ENCODE measurements at regions not wholly inside any gene's neighbourhood (a gene's known extent, or its start where the extent isn't known, plus 50 kb on each side); places are given as distances from the start of the nearest gene placed in this dataset.

GRCh38 chr18:66193394-66193793, 410.5 kb downstream of the CDH19 start (continued):
- TF ChIP-seq POGK (CRISPR knock-in tag; conservative IDR thresholded peaks at IDR 0.05) (no peak), XRCC5 (optimal IDR thresholded peaks at IDR 0.05; ENCODE audit: low read length) (no peak), SMARCC2 (IDR thresholded peaks at IDR 0.05) (no peak)

GRCh38 chr18:66168685-66169235, 417.9 kb downstream of the CDH7 start:
- TF ChIP-seq ZNF530 (CRISPR knock-in tag; IDR thresholded peaks at IDR 0.05; ENCODE audit: low read depth) (no peak), ARID2 (CRISPR knock-in tag; IDR thresholded peaks at IDR 0.05; ENCODE audit: borderline replicate concordance) (no peak), ZNF12 (CRISPR knock-in tag; IDR thresholded peaks at IDR 0.05) (no peak), AGO1 (IDR thresholded peaks at IDR 0.05; ENCODE audit: low read depth, low read length, poor library complexity, severe bottlenecking) (no peak), RORA (CRISPR knock-in tag; IDR thresholded peaks at IDR 0.05) (no peak), ZNF276 (CRISPR knock-in tag; IDR thresholded peaks at IDR 0.05; ENCODE audit: low read depth) (no peak), FOXM1 (CRISPR knock-in tag; IDR thresholded peaks at IDR 0.05) (no peak), ZNF33B (CRISPR knock-in tag; IDR thresholded peaks at IDR 0.05) (no peak)
- WGBS (ENCODE audit: low lambda C conversion rate), result 5% methylated on average over 5 of the region's 5 CpGs
- H2AFZ ChIP-seq (ENCODE audit: low read length), result no peak overlapping the region
- H3K9ac ChIP-seq (ENCODE audit: insufficient read depth, low read depth, low read length), result no peak overlapping the region
- no peaks in the 10 kb centered on the region for H3K4me1 ChIP-seq (ENCODE audit: insufficient read depth, low read length)
- no peak overlapping the region for H3K4me2 ChIP-seq (ENCODE audit: low read depth, low read length)
- H3K27ac ChIP-seq (ENCODE audit: extremely low read length, insufficient read depth, low read length), result no peak overlapping the region
- no peaks in the 10 kb centered on the region for H3K79me2 ChIP-seq (ENCODE audit: insufficient read depth, low read length)
- ATAC-seq (no peak), FAIRE-seq (no peak), DNase-seq (ENCODE audit: low spot score) (no peak)
- H3K36me3 ChIP-seq (replicated peaks in 1 of 2; ENCODE audit: control insufficient read depth in 1 of 2, insufficient read depth in 2 of 2, low read length in 2 of 2), result no peaks in the 10 kb centered on the region
- POLR2A ChIA-PET, result no interaction called here
- in situ Hi-C loops (cut with HindIII; ENCODE audit: extremely low pct_ligation_motif_present, low pct_unique_long_range_greater_than_20kb) (no loop called here), intact Hi-C loops (cut with micrococcal nuclease; ENCODE audit: unreplicated experiment) (no loop called here)
- CTCF ChIA-PET (ENCODE audit: low intra/inter-chr PET ratio, low total read pairs), result no interaction called here
- no peaks in the 10 kb centered on the region for H4K20me1 ChIP-seq (ENCODE audit: insufficient read depth, low read length)
- no peak overlapping the region for H3K4me3 ChIP-seq (replicated peaks in 1 of 3; ENCODE audit: insufficient read depth in 1 of 3, low read depth in 2 of 3, low read length in 3 of 3)
- BruUV-seq (replicated peaks), result no TSS peak
- no peaks in the 10 kb centered on the region for H3K9me3 ChIP-seq (ENCODE audit: low read length)
- no peaks in the 10 kb centered on the region for H3K27me3 ChIP-seq (ENCODE audit: control insufficient read depth in 1 of 2, insufficient read depth in 2 of 2, low read length in 2 of 2)
